Small intestine (tissue), 7 donors: ENCODE measurements at regions not wholly inside any gene's neighbourhood (a gene's known extent, or its start where the extent isn't known, plus 50 kb on each side); places are given as distances from the start of the nearest gene placed in this dataset.

ENCODE experiments used
- DNase-seq, 2 donors: peaks; one replicate each; pipeline versions ENCODE4 v3.0.0 to v3.0.0-alpha.2; 2013
- FAIRE-seq: peaks from 2 replicates; lab custom pipeline; 2012; peaks lifted over from hg19 to GRCh38; lab: Jason Lieb, UNC
- H3K27ac ChIP-seq, 3 donors: one replicate each; pipeline ENCODE4 v1.5.1; 2013; ENCODE audit warnings: low read length in 2 of 3, mild to moderate bottlenecking in 2 of 3, control low read depth in 1 of 3, inconsistent platforms in 1 of 3, low read depth in 1 of 3, moderate library complexity in 1 of 3
- H3K27me3 ChIP-seq, 3 donors: one replicate each; pipeline ENCODE4 v1.6.1; 2013; ENCODE audit warnings: low read length in 3 of 3, inconsistent platforms in 1 of 3; ENCODE audit not compliant: control insufficient read depth in 3 of 3, insufficient read depth in 3 of 3
- H3K36me3 ChIP-seq, 3 donors: one replicate each; pipeline ENCODE4 v1.6.1; 2013; ENCODE audit warnings: low read length in 3 of 3, inconsistent platforms in 1 of 3, low read depth in 1 of 3, mild to moderate bottlenecking in 1 of 3, moderate library complexity in 1 of 3; ENCODE audit not compliant: control insufficient read depth in 3 of 3, insufficient read depth in 2 of 3
- H3K4me1 ChIP-seq, 3 donors: one replicate each; pipeline ENCODE4 v1.6.1; 2013; ENCODE audit warnings: low read length in 2 of 3, inconsistent platforms in 1 of 3, low read depth in 1 of 3, mild to moderate bottlenecking in 1 of 3, moderate library complexity in 1 of 3; ENCODE audit not compliant: control insufficient read depth in 3 of 3, insufficient read depth in 2 of 3
- H3K4me3 ChIP-seq, 3 donors: one replicate each; pipeline ENCODE4 v1.5.1; 2013; ENCODE audit warnings: low read length in 3 of 3, control low read depth in 1 of 3, inconsistent platforms in 1 of 3, low read depth in 1 of 3, mild to moderate bottlenecking in 1 of 3, moderate library complexity in 1 of 3
- H3K9me3 ChIP-seq, 2 donors: one replicate each; pipeline ENCODE4 v1.6.1; 2013; ENCODE audit warnings: low read depth in 1 of 2, low read length in 1 of 2; ENCODE audit not compliant: control insufficient read depth in 2 of 2, insufficient read depth in 1 of 2
- WGBS, 3 donors: extraction: QIAGEN DNeasy Blood & Tissue Kit; methylation state at CpG; one replicate each; pipeline ENCODE4 v1.1.7; 2013; 5-methylcytosine and 5-hydroxymethylcytosine counted together
- donor health status: healthy with polysubstance abuse.
- donor health status: control.
- donor health status: control.
- donor health status: Bipolar disorder and iron deficiency.
- donor health status: healthy.

- H3K4me1 ChIP-seq = no peaks in the 10 kb centered on the region
- H3K27me3 ChIP-seq = no peaks in the 10 kb centered on the region
- H3K4me3 ChIP-seq = no peak overlapping the region
- 34 to 61% (median 45%) methylated on average over 7 of the region's 7 CpGs for WGBS, 3 donors
- no peak overlapping the region for H3K27ac ChIP-seq
- FAIRE-seq (no peak), DNase-seq (no peak)
- H3K9me3 ChIP-seq = peaks cover 0 to 2% of the 10 kb centered on the region in 2 donors
- no peaks in the 10 kb centered on the region for H3K36me3 ChIP-seq
These were observed 680.7 kb downstream of the GALC start for GRCh38 chr14:87312169-87312893.

GRCh38 chr14:87309557-87309956 is 683.4 kb downstream of the GALC start:
- DNase-seq (no peak), FAIRE-seq (no peak)
- Histone ChIP-seq H3K27me3 (no peaks in the 10 kb centered on the region), H3K27ac (no peak overlapping the region), H3K9me3 (peaks cover 0 to 2% of the 10 kb centered on the region in 2 donors), H3K4me3 (no peak overlapping the region), H3K4me1 (no peaks in the 10 kb centered on the region), H3K36me3 (no peaks in the 10 kb centered on the region)
- 40 to 58% (median 52%) methylated on average over 2 of the region's 2 CpGs for WGBS, 3 donors

- Histone ChIP-seq H3K27ac (no peak overlapping the region), H3K27me3 (no peaks in the 10 kb centered on the region), H3K36me3 (no peaks in the 10 kb centered on the region), H3K4me1 (no peaks in the 10 kb centered on the region), H3K4me3 (no peak overlapping the region), H3K9me3 (peaks cover 0 to 2% of the 10 kb centered on the region in 2 donors)
- DNase-seq = no peak
- 78 to 80% (median 79%) methylated on average over 1 of the region's 1 CpG for WGBS, 3 donors
- no peak for FAIRE-seq
These were observed 686.4 kb downstream of the GALC start for GRCh38 chr14:87306409-87307168.

- FAIRE-seq = no peak
- no peak for DNase-seq
- Histone ChIP-seq H3K36me3 (no peaks in the 10 kb centered on the region), H3K4me1 (no peaks in the 10 kb centered on the region), H3K9me3 (peaks cover 0 to 2% of the 10 kb centered on the region in 2 donors), H3K27ac (no peak overlapping the region), H3K27me3 (no peaks in the 10 kb centered on the region), H3K4me3 (no peak overlapping the region)
- 55 to 60% (median 56%) methylated on average over 3 of the region's 3 CpGs for WGBS, 3 donors
These were observed 687.6 kb downstream of the GALC start for GRCh38 chr14:87305345-87305744.

- DNase-seq (no peak), FAIRE-seq (no peak)
- Histone ChIP-seq H3K9me3 (no peaks in the 10 kb centered on the region), H3K4me3 (no peak overlapping the region), H3K36me3 (no peaks in the 10 kb centered on the region), H3K4me1 (no peaks in the 10 kb centered on the region), H3K27ac (no peak overlapping the region), H3K27me3 (no peaks in the 10 kb centered on the region)
These were observed 688.6 kb downstream of the GALC start for GRCh38 chr14:87304404-87304803.

GRCh38 chr14:87286826-87287225 is 706.2 kb downstream of the GALC start:
- H3K4me1 ChIP-seq = no peaks in the 10 kb centered on the region
- no peaks in the 10 kb centered on the region for H3K9me3 ChIP-seq
- H3K4me3 ChIP-seq = no peak overlapping the region
- H3K27ac ChIP-seq = no peak overlapping the region
- FAIRE-seq (no peak), DNase-seq (no peak)
- no peaks in the 10 kb centered on the region for H3K36me3 ChIP-seq
- no peaks in the 10 kb centered on the region for H3K27me3 ChIP-seq
- 64 to 79% (median 77%) methylated on average over 1 of the region's 1 CpG for WGBS, 3 donors

GRCh38 chr14:87286191-87286590 is 706.8 kb downstream of the GALC start:
- no peak for DNase-seq
- H3K27ac ChIP-seq = no peak overlapping the region
- no peaks in the 10 kb centered on the region for H3K4me1 ChIP-seq
- WGBS, 3 donors = 41 to 53% (median 41%) methylated on average over 1 of the region's 1 CpG
- H3K36me3 ChIP-seq = no peaks in the 10 kb centered on the region
- no peak for FAIRE-seq
- H3K4me3 ChIP-seq = no peak overlapping the region
- no peaks in the 10 kb centered on the region for H3K9me3 ChIP-seq
- H3K27me3 ChIP-seq = no peaks in the 10 kb centered on the region

- H3K4me3 ChIP-seq = no peak overlapping the region
- FAIRE-seq (no peak), DNase-seq (no peak)
- H3K9me3 ChIP-seq = no peaks in the 10 kb centered on the region
- H3K36me3 ChIP-seq = no peaks in the 10 kb centered on the region
- no peak overlapping the region for H3K27ac ChIP-seq
- WGBS, 3 donors = 81 to 86% (median 81%) methylated on average over 2 of the region's 2 CpGs
- H3K27me3 ChIP-seq = no peaks in the 10 kb centered on the region
- H3K4me1 ChIP-seq = no peaks in the 10 kb centered on the region
These were observed 707.5 kb downstream of the GALC start for GRCh38 chr14:87285506-87285905.
